ENCODE measurements at regions not wholly inside any gene's neighbourhood (a gene's known extent, or its start where the extent isn't known, plus 50 kb on each side); places are given as distances from the start of the nearest gene placed in this dataset.
"Not testable (repeated sequence)": the region's sequence is repeated elsewhere in the genome, so short reads cannot be mapped to it uniquely, and the experiment has no call there.

DNA sequence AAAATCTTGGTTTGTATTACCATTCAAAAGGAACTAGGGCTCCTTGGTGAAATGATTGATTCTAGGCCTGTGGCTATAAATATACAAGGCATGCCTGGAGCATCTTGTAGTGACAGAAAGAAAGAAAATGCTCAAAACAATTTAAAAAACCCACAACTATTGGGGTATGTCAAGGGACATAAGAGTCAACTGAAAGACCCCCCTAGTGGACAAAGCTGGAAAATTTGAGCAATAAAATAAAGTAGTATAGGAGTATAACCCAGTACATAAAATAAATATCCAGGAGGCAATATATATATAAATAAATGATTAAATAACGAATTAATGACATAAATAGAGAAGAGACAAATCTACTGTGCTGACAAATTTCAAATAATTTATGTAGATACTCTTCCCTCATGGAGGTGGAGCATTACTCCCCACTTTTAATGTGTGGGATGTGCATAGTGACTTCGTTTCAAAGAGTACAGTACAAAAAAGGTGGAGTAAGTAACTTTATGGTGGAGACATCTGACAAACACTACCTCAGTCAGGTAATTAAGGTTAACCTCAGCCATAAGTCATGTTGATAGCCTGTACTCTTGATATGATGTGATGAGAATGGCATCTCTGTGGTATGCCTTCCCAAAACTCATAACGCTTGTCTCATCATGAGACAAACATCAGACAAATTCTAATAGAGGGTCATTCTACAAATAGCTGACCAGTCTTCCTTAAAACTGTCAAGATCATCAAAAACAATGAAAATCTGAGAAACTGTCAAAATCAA lies 185.0 kb upstream of the GLRA2 start:
- Histone ChIP-seq H3K9me3 (no peaks in the 10 kb centered on the region), H2AFZ (ENCODE audit: low read depth) (no peak overlapping the region), H3K27ac (ENCODE audit: low read depth in 2 of 2, low read length in 1 of 2) (no peak overlapping the region), H3K4me1 (ENCODE audit: control insufficient read depth in 1 of 2, insufficient read depth in 2 of 2, low read depth in 1 of 2, low read length in 1 of 2) (no peaks in the 10 kb centered on the region), H3K27me3 (ENCODE audit: insufficient read depth) (no peaks in the 10 kb centered on the region), H4K20me1 (ENCODE audit: insufficient read depth) (no peaks in the 10 kb centered on the region), H3K4me2 (no peak overlapping the region), H3K36me3 (replicated peaks in 1 of 2; ENCODE audit: control insufficient read depth in 1 of 2, insufficient read depth in 2 of 2, low read length in 1 of 2) (no peaks in the 10 kb centered on the region), H3K4me3 (ENCODE audit: low read depth in 2 of 2, low read length in 1 of 2) (no peak overlapping the region), H3F3A (replicated peaks; ENCODE audit: insufficient read depth) (no peaks in the 10 kb centered on the region), H3K9me2 (no peaks in the 10 kb centered on the region), H3K79me2 (ENCODE audit: insufficient read depth) (no peaks in the 10 kb centered on the region), H3K9ac (no peak overlapping the region)
- under 1% methylated on average over 3 of the region's 3 CpGs for WGBS (ENCODE audit: low lambda C conversion rate)
- ChIA-PET POLR2A (no interaction called here), CTCF (interaction anchor here (0.5 to 1.1 kb wide), 2 partner anchors 19 to 111 kb away, joined by 3 to 5 read pairs; no protein-coding TSS in a partner anchor)
- DNase-seq = no peak
- TF ChIP-seq, protein P1, sequence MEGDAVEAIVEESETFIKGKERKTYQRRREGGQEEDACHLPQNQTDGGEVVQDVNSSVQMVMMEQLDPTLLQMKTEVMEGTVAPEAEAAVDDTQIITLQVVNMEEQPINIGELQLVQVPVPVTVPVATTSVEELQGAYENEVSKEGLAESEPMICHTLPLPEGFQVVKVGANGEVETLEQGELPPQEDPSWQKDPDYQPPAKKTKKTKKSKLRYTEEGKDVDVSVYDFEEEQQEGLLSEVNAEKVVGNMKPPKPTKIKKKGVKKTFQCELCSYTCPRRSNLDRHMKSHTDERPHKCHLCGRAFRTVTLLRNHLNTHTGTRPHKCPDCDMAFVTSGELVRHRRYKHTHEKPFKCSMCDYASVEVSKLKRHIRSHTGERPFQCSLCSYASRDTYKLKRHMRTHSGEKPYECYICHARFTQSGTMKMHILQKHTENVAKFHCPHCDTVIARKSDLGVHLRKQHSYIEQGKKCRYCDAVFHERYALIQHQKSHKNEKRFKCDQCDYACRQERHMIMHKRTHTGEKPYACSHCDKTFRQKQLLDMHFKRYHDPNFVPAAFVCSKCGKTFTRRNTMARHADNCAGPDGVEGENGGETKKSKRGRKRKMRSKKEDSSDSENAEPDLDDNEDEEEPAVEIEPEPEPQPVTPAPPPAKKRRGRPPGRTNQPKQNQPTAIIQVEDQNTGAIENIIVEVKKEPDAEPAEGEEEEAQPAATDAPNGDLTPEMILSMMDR (IDR thresholded peaks at IDR 0.05) = peak; percentile 38
- no peak for TF ChIP-seq GABPA (IDR thresholded peaks at IDR 0.05; ENCODE audit: low read depth)

GRCh38 chrX:14309431-14309830 lies 219.9 kb upstream of the GLRA2 start:
- WGBS (ENCODE audit: low lambda C conversion rate) = 13% methylated on average over 1 of the region's 1 CpG
- Histone ChIP-seq H3K9ac (no peak overlapping the region), H3K27ac (ENCODE audit: low read depth in 2 of 2, low read length in 1 of 2) (no peak overlapping the region), H3K36me3 (replicated peaks in 1 of 2; ENCODE audit: control insufficient read depth in 1 of 2, insufficient read depth in 2 of 2, low read length in 1 of 2) (no peaks in the 10 kb centered on the region), H4K20me1 (ENCODE audit: insufficient read depth) (no peaks in the 10 kb centered on the region), H3K27me3 (ENCODE audit: insufficient read depth) (no peaks in the 10 kb centered on the region), H3K9me3 (no peaks in the 10 kb centered on the region), H3K4me2 (no peak overlapping the region), H3K4me1 (ENCODE audit: control insufficient read depth in 1 of 2, insufficient read depth in 2 of 2, low read depth in 1 of 2, low read length in 1 of 2) (no peaks in the 10 kb centered on the region), H3F3A (replicated peaks; ENCODE audit: insufficient read depth) (no peaks in the 10 kb centered on the region), H3K9me2 (no peaks in the 10 kb centered on the region), H2AFZ (ENCODE audit: low read depth) (no peak overlapping the region), H3K4me3 (ENCODE audit: low read depth in 2 of 2, low read length in 1 of 2) (no peak overlapping the region), H3K79me2 (ENCODE audit: insufficient read depth) (no peaks in the 10 kb centered on the region)
- POLR2A ChIA-PET = no interaction called here
- DNase-seq = no peak
- TF ChIP-seq, protein P2, sequence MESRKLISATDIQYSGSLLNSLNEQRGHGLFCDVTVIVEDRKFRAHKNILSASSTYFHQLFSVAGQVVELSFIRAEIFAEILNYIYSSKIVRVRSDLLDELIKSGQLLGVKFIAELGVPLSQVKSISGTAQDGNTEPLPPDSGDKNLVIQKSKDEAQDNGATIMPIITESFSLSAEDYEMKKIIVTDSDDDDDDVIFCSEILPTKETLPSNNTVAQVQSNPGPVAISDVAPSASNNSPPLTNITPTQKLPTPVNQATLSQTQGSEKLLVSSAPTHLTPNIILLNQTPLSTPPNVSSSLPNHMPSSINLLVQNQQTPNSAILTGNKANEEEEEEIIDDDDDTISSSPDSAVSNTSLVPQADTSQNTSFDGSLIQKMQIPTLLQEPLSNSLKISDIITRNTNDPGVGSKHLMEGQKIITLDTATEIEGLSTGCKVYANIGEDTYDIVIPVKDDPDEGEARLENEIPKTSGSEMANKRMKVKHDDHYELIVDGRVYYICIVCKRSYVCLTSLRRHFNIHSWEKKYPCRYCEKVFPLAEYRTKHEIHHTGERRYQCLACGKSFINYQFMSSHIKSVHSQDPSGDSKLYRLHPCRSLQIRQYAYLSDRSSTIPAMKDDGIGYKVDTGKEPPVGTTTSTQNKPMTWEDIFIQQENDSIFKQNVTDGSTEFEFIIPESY (IDR thresholded peaks at IDR 0.05; ENCODE audit: borderline replicate concordance, low read depth) = no peak
- no peak for TF ChIP-seq PBX3 (IDR thresholded peaks at IDR 0.05)
- TF ChIP-seq MEF2A (IDR thresholded peaks at IDR 0.05; ENCODE audit: borderline replicate concordance, low read depth) = no peak
- TF ChIP-seq USF2 (IDR thresholded peaks at IDR 0.05; ENCODE audit: borderline replicate concordance, low read depth, low read length) = no peak
- no peak for TF ChIP-seq RAD21 (IDR thresholded peaks at IDR 0.05; ENCODE audit: low read length)
- no peak for TF ChIP-seq TCF12 (IDR thresholded peaks at IDR 0.05)
- no peak for TF ChIP-seq MXI1 (IDR thresholded peaks at IDR 0.05; ENCODE audit: low read depth, low read length)
- TF ChIP-seq FOSL2 (IDR thresholded peaks at IDR 0.05; ENCODE audit: borderline replicate concordance, low read depth) = no peak
- no peak for TF ChIP-seq FOXJ3 (CRISPR knock-in tag; IDR thresholded peaks at IDR 0.05)
- TF ChIP-seq EZH2phosphoT487 (IDR thresholded peaks at IDR 0.05; ENCODE audit: borderline replicate concordance, low read depth) = no peak
- CTCF ChIA-PET = no interaction called here

DNA sequence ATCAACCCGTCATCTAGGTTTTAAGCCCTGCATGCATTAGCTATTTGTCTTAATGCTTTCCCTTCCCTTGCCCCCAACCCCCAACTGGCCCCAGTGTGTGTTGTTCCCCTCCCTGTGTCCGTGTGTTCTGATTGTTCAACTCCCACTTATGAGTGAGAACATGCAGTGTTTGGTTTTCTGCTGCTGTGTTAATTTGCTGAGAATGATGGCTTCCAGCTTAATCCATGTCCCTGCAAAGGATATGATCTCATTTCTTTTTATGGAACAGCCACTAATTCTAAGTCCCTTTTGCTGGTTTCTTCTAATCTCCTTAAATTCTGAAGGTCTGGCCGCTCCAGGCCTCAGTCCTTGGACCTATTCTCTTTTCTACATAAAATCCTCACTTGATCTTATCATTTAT lies 220.4 kb upstream of the GLRA2 start:
- H3K4me3 ChIP-seq (ENCODE audit: low read depth in 2 of 2, low read length in 1 of 2); H3K9me2 ChIP-seq; POLR2A ChIA-PET; H3K79me2 ChIP-seq (ENCODE audit: insufficient read depth); H3K27ac ChIP-seq (ENCODE audit: low read depth in 2 of 2, low read length in 1 of 2); H3K9ac ChIP-seq; H3F3A ChIP-seq (replicated peaks; ENCODE audit: insufficient read depth); DNase-seq; H3K9me3 ChIP-seq; CTCF ChIA-PET; H2AFZ ChIP-seq (ENCODE audit: low read depth); H3K36me3 ChIP-seq (replicated peaks in 1 of 2; ENCODE audit: control insufficient read depth in 1 of 2, insufficient read depth in 2 of 2, low read length in 1 of 2); H4K20me1 ChIP-seq (ENCODE audit: insufficient read depth); H3K27me3 ChIP-seq (ENCODE audit: insufficient read depth); H3K4me2 ChIP-seq; H3K4me1 ChIP-seq (ENCODE audit: control insufficient read depth in 1 of 2, insufficient read depth in 2 of 2, low read depth in 1 of 2, low read length in 1 of 2): not testable (repeated sequence)
- WGBS (ENCODE audit: low lambda C conversion rate) = 4% methylated on average over 3 of the region's 3 CpGs

All from SK-N-SH (cell line).